Tibial nerve (tissue), 4 donors: ENCODE measurements at regions not wholly inside any gene's neighbourhood (a gene's known extent, or its start where the extent isn't known, plus 50 kb on each side); places are given as distances from the start of the nearest gene placed in this dataset.

Experiments used
- CTCF ChIP-seq, 5 experiments: fragments of 200-600 bp in 3 of 5; fragments of 450-650 bp in 2 of 5; sonication (generic) in 3 of 5; IDR thresholded peaks; one replicate each; pipeline ENCODE4 v1.5.1; 2016 to 2019; ENCODE audit warnings: antibody characterized with exemption in 5 of 5, mild to moderate bottlenecking in 3 of 5, moderate library complexity in 2 of 5
- EP300 ChIP-seq, 2 donors: sonication (generic); formaldehyde crosslinking; IDR thresholded peaks; one replicate each; pipeline ENCODE4 v1.6.1; 2017; ENCODE audit warnings: antibody characterized with exemption in 2 of 2, mild to moderate bottlenecking in 1 of 2
- POLR2A ChIP-seq, 2 donors: fragments of 450-650 bp; IDR thresholded peaks; one replicate each; pipeline ENCODE4 v1.6.1; 2017; ENCODE audit warnings: antibody characterized with exemption in 2 of 2, mild to moderate bottlenecking in 2 of 2, moderate library complexity in 2 of 2

GRCh38 chr15:89030311-89030710 is 57.9 kb upstream of the ABHD2 start:
- TF ChIP-seq CTCF (IDR thresholded peaks at IDR 0.05) (no peak), POLR2A (IDR thresholded peaks at IDR 0.05) (no peak), EP300 (IDR thresholded peaks at IDR 0.05) (no peak)
